Natural killer cell (primary cell): ENCODE measurements at regions not wholly inside any gene's neighbourhood (a gene's known extent, or its start where the extent isn't known, plus 50 kb on each side); places are given as distances from the start of the nearest gene placed in this dataset.
A peak's percentile ranks its signal among the peaks of the same experiment; 100 is the strongest.

Experiments
- ATAC-seq, 3 donors: fragments of 150-1000 bp in 2 of 3; fragments of 200-7000 bp in 1 of 3; cut with Tn5 transposase; 1 replicate in 1 of 3; 2 replicates in 2 of 3; pipeline ENCODE4 v1.10.0; 2021; ENCODE audit warnings: mild to moderate bottlenecking in 2 of 3, moderate library complexity in 2 of 3
- DNase-seq, 2 donors: peaks; one replicate each; pipeline versions ENCODE4 v3.0.0 to v3.0.0-alpha.2; 2013 to 2021; ENCODE audit warnings: mixed read lengths in 1 of 2
- H3K27ac ChIP-seq: one replicate; pipeline ENCODE4 v1.5.1; 2013; ENCODE audit warnings: mild to moderate bottlenecking, low read length
- H3K27me3 ChIP-seq: one replicate; pipeline ENCODE4 v1.6.1; 2013; ENCODE audit warnings: low read length; ENCODE audit not compliant: control insufficient read depth, insufficient read depth
- H3K36me3 ChIP-seq: one replicate; pipeline ENCODE4 v1.6.1; 2013; ENCODE audit warnings: low read length; ENCODE audit not compliant: control insufficient read depth, insufficient read depth
- H3K4me1 ChIP-seq: one replicate; pipeline ENCODE4 v1.6.1; 2013; ENCODE audit warnings: low read length; ENCODE audit not compliant: control insufficient read depth, insufficient read depth
- H3K4me3 ChIP-seq: one replicate; pipeline ENCODE4 v1.5.1; 2013; ENCODE audit warnings: low read length
- H3K9me3 ChIP-seq: one replicate; pipeline ENCODE4 v1.6.1; 2013; ENCODE audit warnings: low read length; ENCODE audit not compliant: control insufficient read depth, insufficient read depth
- H3K27ac Mint-ChIP-seq, 2 donors: one replicate each; pipeline ENCODE4 v1.8.0; 2022; ENCODE audit warnings: mild to moderate bottlenecking in 2 of 2, mixed read lengths in 2 of 2, moderate library complexity in 1 of 2
- H3K27me3 Mint-ChIP-seq, 2 donors: one replicate each; pipeline ENCODE4 v1.8.0; 2022; ENCODE audit warnings: low read depth in 2 of 2, mixed read lengths in 2 of 2
- H3K36me3 Mint-ChIP-seq: one replicate; pipeline ENCODE4 v1.8.0; 2022; ENCODE audit warnings: mixed read lengths
- H3K4me1 Mint-ChIP-seq, 2 donors: one replicate each; pipeline ENCODE4 v1.8.0; 2022; ENCODE audit warnings: mixed read lengths in 2 of 2
- H3K4me3 Mint-ChIP-seq: one replicate; pipeline ENCODE4 v1.8.0; 2022; ENCODE audit warnings: mild to moderate bottlenecking, moderate library complexity, mixed read lengths
- H3K9me3 Mint-ChIP-seq, 2 donors: one replicate each; pipeline ENCODE4 v1.8.0; 2022; ENCODE audit warnings: mixed read lengths in 2 of 2
- WGBS: methylation state at CpG from one replicate; pipeline ENCODE4 v1.1.7; 2013; ENCODE audit warnings: missing lambda C conversion rate; ENCODE audit not compliant: insufficient coverage; 5-methylcytosine and 5-hydroxymethylcytosine counted together
- intact Hi-C: fragments of 100-400 bp; cut with micrococcal nuclease; formaldehyde crosslinking; loops from one replicate; pipeline ENCODE4 v1.14.2; 2022
- TF ChIP-seq, protein P1 (sequence below): fragments of 200-600 bp; IDR thresholded peaks from one replicate; pipeline ENCODE4 v1.8.0; 2022; ENCODE audit warnings: antibody characterized with exemption

DNA sequence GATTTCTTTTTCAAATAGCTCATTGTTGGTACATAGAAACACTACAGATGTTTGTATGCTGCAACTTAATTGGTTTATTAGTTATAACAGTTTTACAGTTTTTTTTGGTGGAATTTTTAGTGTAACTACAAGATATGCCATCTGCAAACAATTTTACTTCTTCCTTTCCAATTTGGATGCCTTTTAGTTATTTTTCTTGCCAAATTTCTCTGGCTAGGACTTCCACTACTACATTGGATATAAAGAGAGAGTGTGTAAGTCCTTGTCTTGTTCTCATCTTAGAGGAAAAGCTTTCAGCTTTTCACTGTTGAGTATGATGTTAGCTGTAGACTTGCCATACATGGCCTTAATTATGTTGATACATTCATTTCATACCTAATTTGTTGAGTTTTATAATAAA is 143.6 kb upstream of the EOMES start:
- Mint-ChIP-seq H3K4me1 (peaks cover 21% of the 10 kb centered on the region in 2 donors), H3K27ac (no peak overlapping the region), H3K4me3 (no peak overlapping the region)

DNA sequence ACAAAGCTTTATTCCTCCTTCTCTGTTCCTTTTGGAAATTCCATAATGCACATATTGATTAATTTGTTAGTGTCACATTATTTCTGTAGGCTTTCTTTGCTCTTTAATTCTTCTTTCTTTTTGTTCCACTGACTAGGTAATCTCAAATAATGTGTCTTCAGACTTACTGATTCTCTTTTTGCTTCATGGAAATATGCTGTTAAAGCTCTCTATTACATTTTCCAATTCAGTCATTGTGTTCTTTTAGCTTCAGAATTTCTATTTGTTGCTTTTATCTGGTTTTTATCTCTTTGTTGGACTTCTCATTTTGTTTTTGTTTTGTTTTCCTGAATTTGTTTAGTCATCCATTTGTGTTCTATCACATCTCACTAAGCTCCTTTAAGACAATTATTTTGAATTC is 147.0 kb upstream of the EOMES start:
- Histone ChIP-seq H3K27ac (no peak overlapping the region), H3K4me3 (no peak overlapping the region), H3K36me3 (no peaks in the 10 kb centered on the region), H3K4me1 (no peaks in the 10 kb centered on the region), H3K27me3 (no peaks in the 10 kb centered on the region), H3K9me3 (peaks cover 8% of the 10 kb centered on the region)
- no peak overlapping the region for H3K4me3 Mint-ChIP-seq
- intact Hi-C loops, result no loop called here
- H3K9me3 Mint-ChIP-seq, result peaks cover 10 to 12% of the 10 kb centered on the region in 2 donors
- DNase-seq (no peak), ATAC-seq (no peak)
- no peaks in the 10 kb centered on the region for H3K4me1 Mint-ChIP-seq
- TF ChIP-seq, protein P1, sequence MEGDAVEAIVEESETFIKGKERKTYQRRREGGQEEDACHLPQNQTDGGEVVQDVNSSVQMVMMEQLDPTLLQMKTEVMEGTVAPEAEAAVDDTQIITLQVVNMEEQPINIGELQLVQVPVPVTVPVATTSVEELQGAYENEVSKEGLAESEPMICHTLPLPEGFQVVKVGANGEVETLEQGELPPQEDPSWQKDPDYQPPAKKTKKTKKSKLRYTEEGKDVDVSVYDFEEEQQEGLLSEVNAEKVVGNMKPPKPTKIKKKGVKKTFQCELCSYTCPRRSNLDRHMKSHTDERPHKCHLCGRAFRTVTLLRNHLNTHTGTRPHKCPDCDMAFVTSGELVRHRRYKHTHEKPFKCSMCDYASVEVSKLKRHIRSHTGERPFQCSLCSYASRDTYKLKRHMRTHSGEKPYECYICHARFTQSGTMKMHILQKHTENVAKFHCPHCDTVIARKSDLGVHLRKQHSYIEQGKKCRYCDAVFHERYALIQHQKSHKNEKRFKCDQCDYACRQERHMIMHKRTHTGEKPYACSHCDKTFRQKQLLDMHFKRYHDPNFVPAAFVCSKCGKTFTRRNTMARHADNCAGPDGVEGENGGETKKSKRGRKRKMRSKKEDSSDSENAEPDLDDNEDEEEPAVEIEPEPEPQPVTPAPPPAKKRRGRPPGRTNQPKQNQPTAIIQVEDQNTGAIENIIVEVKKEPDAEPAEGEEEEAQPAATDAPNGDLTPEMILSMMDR, result no peak
- no peak overlapping the region for H3K27ac Mint-ChIP-seq
- H3K27me3 Mint-ChIP-seq, result peaks cover 17 to 20% of the 10 kb centered on the region in 2 donors
- peaks cover 33% of the 10 kb centered on the region for H3K36me3 Mint-ChIP-seq

More for the DNA sequence above, 143.6 kb upstream of the EOMES start:
- H3K9me3 ChIP-seq, result peaks cover 8% of the 10 kb centered on the region
- no peaks in the 10 kb centered on the region for H3K27me3 ChIP-seq
- no peaks in the 10 kb centered on the region for H3K36me3 ChIP-seq
- H3K4me1 ChIP-seq, result peaks cover 17% of the 10 kb centered on the region
- ATAC-seq (no peak), DNase-seq (no peak)
- peaks cover 10 to 18% of the 10 kb centered on the region in 2 donors for H3K27me3 Mint-ChIP-seq
- H3K9me3 Mint-ChIP-seq, result peaks cover 10 to 12% of the 10 kb centered on the region in 2 donors
- H3K27ac ChIP-seq, result no peak overlapping the region
- H3K4me3 ChIP-seq, result no peak overlapping the region
- TF ChIP-seq, protein P1, result no peak
- intact Hi-C loops, result no loop called here
- H3K36me3 Mint-ChIP-seq, result peaks cover 33% of the 10 kb centered on the region

DNA sequence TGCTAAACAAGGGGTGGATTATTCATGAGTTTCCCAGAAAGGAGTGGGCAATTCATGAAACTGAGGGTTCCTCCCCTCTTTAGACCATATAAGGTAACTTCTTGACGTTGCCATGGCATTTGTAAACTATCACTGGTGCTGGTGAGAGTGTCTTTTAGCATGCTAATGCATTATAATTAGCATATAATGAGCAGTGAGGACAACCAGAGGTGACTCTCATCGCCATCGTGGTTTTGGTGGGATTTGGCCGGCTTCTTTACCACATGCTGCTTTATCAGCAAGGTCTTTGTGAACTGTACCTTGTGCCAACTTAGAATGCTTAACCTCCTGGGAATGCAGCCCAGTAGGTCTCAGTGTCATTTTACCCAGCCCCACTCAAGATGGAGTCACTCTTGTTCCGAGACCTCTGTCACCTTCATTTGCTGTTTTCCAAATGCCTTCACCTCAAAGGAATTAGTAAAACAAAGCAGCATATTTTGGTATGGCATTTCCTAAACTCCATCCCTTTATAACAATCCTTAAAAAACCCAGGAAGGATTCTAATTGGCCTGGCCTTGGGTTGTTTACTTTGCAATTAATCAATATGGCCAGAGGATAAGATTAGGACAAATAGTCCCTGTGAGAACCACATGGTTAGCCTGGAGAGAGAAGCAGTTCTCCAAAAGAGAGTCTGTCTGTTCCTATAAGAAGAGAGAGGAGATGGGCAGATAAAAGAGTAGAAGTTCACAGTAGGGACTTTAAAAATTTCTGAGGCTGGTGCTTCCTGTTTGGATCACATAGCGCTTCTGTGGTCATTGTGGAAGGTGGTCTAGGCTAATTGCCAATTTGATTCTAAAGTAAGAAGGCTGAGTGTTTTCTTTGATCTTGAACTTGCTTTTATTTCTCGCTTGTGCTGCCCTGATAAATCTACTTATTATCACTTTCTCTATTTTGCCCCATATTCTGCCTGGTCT is 155.2 kb upstream of the EOMES start:
- no peak overlapping the region for H3K4me3 Mint-ChIP-seq
- 54% methylated on average over 5 of the region's 7 CpGs for WGBS
- TF ChIP-seq, protein P1, result no peak
- no peak overlapping the region for H3K27ac ChIP-seq
- no peaks in the 10 kb centered on the region for H3K9me3 Mint-ChIP-seq
- ATAC-seq (no peak), DNase-seq (peak in 1 of 2 donors; percentile 46)
- no peak overlapping the region for H3K4me3 ChIP-seq
- intact Hi-C loops, result no loop called here
- H3K27ac Mint-ChIP-seq, result no peak overlapping the region
- no peaks in the 10 kb centered on the region for H3K36me3 ChIP-seq
- H3K9me3 ChIP-seq, result no peaks in the 10 kb centered on the region
- H3K27me3 ChIP-seq, result no peaks in the 10 kb centered on the region
- peaks cover 14 to 30% of the 10 kb centered on the region in 2 donors for H3K27me3 Mint-ChIP-seq
- peaks cover 26% of the 10 kb centered on the region for H3K4me1 ChIP-seq
- H3K4me1 Mint-ChIP-seq, result peaks cover 35 to 39% of the 10 kb centered on the region in 2 donors
- peaks cover 7% of the 10 kb centered on the region for H3K36me3 Mint-ChIP-seq

DNA sequence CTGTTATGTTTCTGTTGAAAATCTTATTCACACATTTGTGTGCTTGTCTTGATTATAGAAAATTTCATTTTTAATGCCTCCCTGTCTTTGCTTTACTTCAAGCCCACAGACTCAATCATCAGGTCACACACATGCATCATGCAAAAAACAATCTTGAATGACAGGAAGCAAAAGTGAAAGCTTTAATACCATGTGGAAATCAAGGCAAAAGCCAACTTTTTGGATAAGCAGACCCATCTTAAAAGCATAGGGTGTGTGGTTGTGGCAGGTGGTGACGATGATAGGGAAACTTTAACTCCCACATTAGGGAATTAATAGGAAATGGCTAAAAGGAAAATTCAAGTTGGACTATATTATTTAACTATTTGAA is 155.9 kb upstream of the EOMES start:
- peaks cover 35 to 40% of the 10 kb centered on the region in 2 donors for H3K4me1 Mint-ChIP-seq
- DNase-seq (peak in 1 of 2 donors; percentile 17), ATAC-seq (no peak)
- no peaks in the 10 kb centered on the region for H3K9me3 Mint-ChIP-seq
- Histone ChIP-seq H3K4me1 (peaks cover 26% of the 10 kb centered on the region), H3K36me3 (no peaks in the 10 kb centered on the region), H3K27me3 (no peaks in the 10 kb centered on the region), H3K27ac (no peak overlapping the region), H3K4me3 (no peak overlapping the region), H3K9me3 (no peaks in the 10 kb centered on the region)
- H3K27me3 Mint-ChIP-seq, result peaks cover 11 to 24% of the 10 kb centered on the region in 2 donors
- intact Hi-C loops, result no loop called here
- TF ChIP-seq, protein P1, result no peak
- whole genome bisulfite sequencing, result no CpG with 5 or more reads among the region's 1 CpG
- H3K27ac Mint-ChIP-seq, result no peak overlapping the region
- peaks cover 7% of the 10 kb centered on the region for H3K36me3 Mint-ChIP-seq
- H3K4me3 Mint-ChIP-seq, result peak overlapping the region; percentile 0
